ENCODE measurements at regions not wholly inside any gene's neighbourhood (a gene's known extent, or its start where the extent isn't known, plus 50 kb on each side); places are given as distances from the start of the nearest gene placed in this dataset.

DNA sequence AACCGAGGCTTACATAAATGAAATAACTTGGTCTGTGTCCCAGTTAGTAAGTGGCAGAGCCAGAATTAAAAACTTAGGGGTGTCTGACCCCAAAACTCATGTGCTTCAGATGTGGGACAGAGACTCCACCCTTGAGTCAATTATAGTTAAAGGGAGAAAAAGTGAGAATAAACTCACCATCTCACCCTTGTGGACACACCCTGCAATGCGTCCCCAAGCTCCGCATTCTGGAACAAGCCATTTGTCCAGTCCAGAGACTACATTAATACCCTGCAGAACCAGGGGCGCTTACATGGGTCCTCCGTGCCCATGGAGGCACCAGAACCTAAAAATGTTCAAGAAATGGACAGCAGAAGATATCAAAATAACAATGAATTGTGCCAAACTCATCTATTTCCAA, 207.0 kb upstream of the ZNF507 start:
- no peak for DNase-seq (ENCODE audit: extremely low read depth, low read depth)

DNA sequence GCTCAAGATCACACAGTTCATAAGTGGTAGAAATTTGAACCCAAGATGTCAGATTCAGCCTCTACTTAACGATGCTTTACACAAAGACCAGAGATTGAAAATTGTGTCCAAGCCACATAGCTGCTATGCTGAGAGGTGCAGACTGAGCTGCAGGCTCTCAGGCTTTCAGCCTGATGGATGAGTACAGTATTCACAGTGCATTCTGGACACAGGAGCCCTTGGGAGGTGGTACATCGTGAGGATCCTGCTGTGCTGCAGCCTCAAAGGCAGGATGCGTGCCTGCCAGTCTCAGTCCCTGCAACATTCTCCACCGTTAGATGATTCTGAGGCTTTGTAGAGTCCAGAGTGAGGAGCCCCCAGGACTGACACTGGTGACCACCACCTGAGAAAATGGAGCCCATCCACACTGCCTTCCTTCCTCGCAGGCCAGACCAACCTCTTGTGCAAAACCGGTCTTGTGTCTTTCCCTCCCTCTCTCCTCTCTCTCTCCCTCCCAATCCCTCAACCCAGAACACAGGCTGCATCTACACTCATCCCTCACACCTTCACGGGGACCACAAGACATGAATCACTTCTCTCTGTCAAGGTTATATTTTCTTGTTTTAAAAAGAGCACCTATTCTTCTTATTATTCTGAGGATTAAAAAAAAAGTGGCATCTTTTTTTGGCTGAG, 203.4 kb upstream of the ZNF507 start:
- no peak for DNase-seq (ENCODE audit: extremely low read depth, low read depth)

DNA sequence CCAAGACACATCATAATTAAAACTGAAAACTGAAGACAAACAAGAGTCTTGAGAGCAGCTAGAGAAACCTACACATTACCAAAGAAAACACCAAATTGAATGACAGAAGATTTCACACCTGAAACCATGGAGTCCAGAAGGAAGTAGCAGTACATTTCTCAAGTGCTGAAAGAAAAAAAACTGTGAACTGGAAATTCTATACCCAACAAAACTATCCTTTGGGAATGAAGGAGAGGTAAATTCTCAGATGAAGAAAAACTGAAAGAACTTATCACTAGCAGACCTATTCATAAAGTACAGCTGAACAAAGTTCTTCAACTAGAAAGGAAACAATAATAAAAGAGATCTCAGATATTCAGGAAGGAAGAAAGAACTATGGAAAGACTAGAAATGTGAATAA, 198.7 kb upstream of the ZNF507 start:
- no peak for DNase-seq (ENCODE audit: extremely low read depth, low read depth)

DNA sequence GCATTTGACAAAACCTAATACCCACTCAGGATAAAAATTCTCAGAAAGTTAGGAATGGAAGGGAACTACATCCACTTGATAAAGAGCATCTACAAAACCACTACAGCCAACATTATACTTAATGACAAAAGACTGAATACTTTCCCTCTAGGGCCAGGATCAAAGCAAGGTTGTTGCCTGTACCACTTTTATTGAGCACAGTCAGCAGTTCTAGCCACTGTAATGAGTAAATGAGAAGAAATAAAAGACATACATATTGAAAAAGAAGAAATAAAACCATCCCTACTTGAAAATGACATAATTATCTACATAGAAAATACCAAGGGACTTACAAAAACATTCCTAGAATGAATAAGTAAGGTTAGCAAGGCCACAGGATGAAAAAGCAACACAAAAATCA, 194.8 kb upstream of the ZNF507 start:
- no peak for DNase-seq (ENCODE audit: extremely low read depth, low read depth)

DNA sequence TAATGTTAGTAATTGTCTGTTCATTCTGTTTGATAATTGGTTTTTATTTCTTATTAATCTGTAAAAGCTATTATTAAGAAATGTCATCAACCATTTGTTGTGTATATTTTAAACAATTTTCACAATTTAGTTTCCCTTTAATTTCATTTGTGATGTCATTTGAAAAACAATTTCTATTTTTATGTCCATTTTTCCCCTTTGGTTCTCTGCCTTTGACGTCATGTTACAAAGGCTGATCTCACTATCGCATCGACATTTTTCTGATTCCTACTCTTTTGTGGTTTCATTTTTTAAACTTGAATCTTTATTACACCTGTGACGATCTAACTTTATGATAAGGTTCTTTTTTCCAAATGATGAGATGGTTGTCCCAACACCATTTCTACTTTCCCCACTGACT, 191.0 kb upstream of the ZNF507 start:
- DNase-seq (ENCODE audit: extremely low read depth, low read depth) = no peak

DNA sequence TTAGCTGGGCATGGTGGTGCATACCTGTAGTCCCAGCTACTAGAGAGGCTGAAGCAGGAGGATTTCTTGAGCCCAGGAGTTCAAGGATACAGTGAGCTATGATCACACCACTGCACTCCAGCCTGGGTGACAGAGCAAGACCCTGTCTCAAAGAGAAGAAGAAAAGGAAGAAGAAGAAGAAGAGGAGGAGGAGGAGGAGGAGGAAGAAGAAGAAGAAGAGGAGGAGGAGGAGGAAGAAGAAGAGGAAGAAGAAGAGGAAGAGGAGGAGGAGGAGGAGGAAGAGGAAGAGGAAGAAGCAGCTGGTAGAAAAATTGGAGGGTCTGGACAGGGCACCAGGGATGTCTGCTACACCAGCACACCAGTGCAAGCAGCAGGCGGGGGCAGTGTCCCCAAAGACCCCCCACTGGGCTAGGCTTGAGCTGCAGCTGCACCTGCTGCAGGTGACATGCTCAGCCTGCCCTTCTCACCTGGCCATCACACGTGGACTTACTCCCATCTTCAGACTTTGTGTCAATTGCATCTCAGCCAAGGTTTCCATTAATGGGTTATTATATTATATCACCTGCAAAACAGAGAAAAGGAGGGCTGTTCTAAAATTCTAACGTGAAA, 180.9 kb upstream of the ZNF507 start:
- no peak for DNase-seq (ENCODE audit: extremely low read depth, low read depth)

DNA sequence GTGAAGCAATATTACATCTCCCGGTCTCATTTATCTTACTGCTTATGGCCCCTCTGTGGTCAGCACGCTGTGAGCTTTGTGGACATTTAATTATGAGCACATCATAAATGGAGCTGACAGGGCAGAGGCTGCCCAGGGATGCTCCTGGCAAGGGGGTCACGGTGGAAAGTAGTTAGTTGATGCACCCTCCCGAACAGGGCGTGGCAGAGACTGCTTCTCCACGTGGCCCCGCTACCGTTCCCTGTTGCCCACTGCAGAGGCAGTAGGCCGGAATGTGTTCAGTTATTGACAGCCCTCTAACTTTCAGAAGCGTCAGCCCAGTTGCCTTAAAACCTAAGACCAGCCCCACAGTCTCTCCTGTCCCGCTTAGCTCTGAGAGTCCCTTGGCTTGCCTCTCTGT, 180.3 kb upstream of the ZNF507 start:
- no peak for DNase-seq (ENCODE audit: extremely low read depth, low read depth)

DNA sequence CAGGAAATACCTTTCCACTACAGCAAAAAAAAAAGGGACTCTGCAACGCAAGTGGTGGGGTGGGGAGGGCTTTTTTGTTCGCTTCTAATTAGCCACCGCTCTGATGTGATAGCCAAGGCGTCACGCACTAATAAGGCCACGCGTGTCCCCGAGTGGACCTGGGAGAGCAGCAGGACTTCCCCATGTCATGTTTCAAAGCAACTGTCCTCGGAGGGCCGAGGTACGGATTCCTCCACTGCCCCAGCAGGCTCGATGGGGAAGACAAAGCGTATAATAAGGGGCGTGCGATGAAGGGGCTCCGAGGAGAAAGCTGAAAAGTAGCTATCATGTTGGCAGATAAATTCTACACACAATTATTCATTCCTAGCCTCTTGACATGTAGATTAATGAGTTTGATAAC, 179.7 kb upstream of the ZNF507 start:
- DNase-seq (ENCODE audit: extremely low read depth, low read depth) = no peak

DNA sequence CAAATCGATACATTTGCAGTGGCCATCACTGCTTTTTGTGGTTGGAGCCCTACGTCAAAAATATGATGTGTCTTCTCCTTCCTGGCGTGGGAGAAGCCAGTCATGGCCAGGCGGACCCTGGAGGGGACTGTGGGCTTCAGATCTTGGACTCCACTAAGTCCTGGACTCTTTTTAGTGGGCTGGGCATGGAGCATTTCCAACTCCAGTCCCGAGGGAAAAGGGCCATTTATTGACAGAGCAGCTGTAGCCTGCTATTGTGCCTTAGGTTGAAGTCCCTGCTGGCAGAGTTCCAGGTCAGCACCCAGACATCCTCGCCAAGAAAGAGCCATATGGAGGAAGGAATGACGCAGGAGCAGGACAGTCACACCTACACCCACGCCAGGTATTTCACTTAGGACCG, 179.2 kb upstream of the ZNF507 start:
- DNase-seq (ENCODE audit: extremely low read depth, low read depth) = no peak

DNA sequence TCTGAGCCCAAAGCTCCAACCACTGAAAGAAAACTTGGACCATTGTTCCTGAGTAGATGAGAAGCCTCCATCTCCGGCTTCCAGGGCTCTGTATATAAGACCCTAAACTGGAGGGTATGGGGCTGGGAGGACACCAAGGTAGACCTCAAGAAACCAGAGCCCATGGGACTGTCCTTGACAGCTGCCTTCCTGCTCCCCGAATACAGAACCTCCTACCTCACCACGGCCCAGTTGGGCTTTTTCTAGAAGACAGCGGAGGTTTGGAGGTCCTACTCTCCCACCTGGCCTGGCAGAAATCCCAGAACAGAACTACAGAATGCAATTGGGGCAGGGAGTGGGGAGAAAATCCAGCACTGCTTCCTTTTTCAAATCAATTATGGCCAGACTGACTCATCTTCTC, 177.3 kb upstream of the ZNF507 start:
- no peak for DNase-seq (ENCODE audit: extremely low read depth, low read depth)

DNA sequence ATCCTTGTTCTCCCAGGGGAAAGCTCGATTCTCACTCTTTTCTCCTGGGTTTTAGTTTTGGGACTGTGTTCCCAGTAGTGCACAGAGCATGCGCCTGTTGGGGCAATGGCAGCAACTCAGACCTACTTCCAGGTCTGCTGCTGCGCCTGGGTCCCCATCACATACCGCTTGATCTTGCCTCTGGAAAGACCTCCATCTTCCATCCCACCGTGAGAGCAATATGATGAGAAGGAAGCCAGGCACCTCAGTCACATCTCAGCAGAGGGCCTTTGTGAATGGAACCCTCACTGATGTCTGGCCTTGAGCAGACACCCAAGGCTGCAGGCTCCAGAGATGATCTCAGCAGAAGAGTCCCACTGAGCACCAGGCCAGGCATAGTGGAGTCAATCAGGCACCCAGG, 176.8 kb upstream of the ZNF507 start:
- DNase-seq (ENCODE audit: extremely low read depth, low read depth) = no peak

DNA sequence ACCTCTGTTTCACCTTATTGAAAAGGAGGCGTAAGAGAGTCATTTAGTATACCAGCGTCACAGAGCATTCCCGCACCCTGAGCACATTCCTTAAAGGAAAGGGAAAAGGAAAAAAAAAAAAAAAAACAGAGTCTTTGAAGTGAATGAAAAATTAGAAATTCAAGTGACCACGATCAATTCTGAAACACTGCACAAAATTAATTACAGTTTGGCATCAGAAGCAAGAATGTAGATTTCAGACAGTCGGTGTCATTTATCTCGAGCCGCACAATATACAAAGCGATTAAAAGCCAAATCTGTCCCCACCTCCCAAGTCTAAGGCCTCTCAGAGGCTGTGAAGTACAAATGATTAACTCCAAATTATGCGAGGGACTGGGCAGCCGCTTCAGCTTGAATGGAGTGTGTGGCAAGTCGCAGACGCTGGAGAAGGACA, 173.7 kb upstream of the ZNF507 start:
- DNase-seq (ENCODE audit: extremely low read depth, low read depth) = no peak

DNA sequence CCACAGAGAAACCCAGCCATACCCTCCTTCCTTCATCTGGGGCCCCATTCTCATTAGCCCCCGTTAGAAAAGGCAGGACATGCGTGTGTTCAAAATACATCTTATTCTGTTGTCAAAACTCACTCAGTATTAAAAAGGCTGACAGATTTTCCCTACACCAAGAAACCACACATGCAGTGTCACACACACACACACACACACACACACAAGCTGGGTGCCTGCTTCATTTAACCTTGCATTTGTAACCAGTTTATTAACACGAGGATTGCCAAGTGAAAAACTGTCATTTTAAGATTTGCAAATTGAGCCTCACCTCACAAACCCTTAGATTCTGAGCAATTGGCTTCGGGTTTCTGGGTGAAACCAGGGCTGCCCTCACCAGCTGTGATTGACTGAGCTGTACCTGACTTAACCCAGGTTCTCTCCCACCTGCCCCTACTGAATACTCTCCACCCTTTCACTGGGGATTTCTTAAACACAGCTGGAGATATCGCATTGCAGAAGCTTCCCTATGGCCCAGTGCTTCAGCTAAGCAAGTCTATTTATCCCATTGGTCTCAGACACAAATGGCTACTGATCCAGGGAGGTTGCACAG, 172.7 kb upstream of the ZNF507 start:
- no peak for DNase-seq (ENCODE audit: extremely low read depth, low read depth)

DNA sequence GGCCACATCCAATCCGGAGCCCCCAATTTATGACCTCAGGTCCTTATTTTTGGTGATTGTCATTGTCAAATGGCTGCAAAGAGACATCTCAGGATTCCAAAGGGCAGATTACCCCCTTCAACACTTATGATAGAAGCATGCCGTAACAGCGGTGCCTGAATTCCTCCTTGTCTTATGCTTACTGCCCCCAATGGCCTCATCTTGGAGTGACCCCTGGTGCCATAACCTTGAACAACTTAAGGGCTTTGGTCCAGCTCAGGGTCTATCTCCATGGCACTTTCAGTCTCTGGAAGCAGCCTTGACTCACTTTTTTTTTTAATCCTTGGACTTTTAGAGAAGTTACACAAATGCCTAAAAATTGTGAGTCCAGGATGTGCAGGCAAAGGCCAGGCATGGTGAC, 171.6 kb upstream of the ZNF507 start:
- DNase-seq (ENCODE audit: extremely low read depth, low read depth) = no peak

DNA sequence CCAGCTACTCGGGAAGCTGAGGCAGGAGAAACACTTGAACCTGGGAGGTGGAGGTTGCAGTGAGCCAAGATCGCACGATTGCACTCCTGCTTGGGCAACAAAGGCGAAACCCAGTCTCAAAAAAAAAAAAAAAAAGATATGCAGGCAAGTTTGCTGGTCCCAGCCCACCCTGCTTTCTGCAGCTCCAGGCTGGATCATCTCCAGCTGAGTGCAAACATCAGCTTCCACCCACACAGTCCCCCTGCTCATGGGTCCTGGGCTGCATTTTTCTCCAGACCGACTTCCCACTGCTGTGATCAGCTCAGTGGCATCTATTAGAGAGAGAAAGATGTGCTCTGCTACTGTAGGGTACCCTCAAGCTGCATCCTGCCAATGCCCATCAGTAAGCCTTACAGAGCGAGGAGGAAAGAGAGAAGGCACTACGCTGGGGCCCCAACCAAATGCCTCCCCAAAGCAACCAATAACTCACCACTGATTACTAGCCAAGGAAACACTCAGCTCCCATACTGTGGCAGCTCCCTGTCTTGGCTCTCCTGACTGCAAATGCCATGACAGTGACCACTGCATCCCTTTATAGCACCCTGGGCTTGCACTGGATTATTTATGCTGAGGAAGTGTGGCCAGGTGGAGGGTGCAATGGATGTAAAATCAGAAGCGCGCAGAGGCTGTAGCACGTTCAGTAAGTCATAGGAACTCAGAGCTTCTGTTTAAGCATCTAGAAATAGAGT, 170.9 kb upstream of the ZNF507 start:
- DNase-seq (ENCODE audit: extremely low read depth, low read depth) = no peak

DNA sequence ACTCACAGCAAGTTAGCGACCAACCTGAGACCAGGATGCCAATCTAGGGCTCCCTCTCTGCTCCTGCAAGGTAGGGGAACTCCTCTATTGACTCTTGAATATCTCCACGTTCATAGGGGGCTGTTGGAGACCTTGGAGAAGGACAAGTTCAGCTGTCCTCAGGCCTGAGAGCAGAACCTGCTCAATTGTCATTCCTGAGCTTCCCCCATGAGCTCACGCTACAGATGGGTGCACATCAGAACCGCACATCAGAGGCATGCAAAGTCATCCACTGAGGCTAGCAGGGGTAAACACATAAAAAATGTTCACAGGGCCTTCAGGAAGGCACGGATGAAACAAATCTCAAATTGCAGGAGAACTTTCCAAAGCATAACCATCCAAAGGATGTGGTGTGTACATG, 168.8 kb upstream of the ZNF507 start:
- DNase-seq (ENCODE audit: extremely low read depth, low read depth) = no peak

DNA sequence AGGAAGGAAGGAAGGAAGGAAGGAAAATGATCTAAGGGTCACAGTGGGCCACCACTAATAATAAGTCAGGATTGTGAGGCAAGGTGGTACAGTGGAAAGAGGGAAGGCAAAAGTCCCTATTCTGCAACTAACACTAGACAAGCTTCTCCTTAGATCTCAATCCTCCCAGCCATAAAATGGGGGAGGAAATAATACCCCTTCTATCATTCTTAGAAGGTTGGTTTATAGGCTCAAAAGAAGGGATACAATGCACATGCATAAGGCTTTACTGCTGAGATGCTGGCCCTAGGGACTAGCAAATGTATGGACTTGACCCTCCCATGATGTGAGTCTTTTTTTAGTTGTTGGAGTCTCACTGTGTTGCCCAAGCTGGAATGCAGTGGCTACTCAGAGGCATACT, 167.7 kb upstream of the ZNF507 start:
- DNase-seq (ENCODE audit: extremely low read depth, low read depth) = no peak

DNA sequence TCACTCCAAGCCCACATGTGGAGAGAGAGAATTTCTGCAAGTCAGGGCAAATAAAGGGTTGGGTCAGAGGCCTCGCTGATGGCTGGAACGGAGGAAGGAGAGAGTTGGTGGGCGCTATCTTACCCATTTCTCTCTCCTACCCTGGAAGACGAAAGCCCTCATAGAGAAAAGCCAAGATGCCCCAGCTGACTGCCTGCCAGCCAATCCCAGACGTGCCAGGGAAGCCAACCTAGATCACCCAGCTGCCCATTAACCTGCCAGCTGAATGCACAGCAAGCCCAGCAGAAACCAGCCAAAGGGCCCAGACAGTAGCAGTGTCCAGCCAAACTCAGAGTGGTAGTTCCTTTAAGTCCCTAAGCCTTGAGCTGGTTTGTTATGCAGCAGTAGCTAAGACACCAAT, 167.0 kb upstream of the ZNF507 start:
- no peak for DNase-seq (ENCODE audit: extremely low read depth, low read depth)

DNA sequence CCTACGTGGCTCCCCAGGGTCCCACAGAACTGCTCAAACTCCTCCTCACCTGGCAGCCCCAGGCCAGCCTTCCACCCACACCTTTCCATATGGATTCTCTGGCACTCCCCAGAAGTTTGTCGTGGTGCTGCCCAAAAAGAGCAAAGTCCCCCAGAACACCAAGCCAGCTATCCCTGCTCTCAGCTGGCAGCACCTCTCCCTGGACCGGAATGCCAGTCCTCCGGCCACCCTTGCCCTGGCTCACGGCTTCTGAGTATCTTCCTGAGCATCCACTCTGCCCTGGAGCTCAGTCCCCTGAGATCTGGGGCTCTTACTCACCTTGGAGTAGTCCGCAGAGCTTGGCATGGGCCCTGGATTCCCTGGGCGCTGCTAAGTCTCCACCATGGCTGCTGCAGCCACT, 166.5 kb upstream of the ZNF507 start:
- DNase-seq (ENCODE audit: extremely low read depth, low read depth) = no peak

DNA sequence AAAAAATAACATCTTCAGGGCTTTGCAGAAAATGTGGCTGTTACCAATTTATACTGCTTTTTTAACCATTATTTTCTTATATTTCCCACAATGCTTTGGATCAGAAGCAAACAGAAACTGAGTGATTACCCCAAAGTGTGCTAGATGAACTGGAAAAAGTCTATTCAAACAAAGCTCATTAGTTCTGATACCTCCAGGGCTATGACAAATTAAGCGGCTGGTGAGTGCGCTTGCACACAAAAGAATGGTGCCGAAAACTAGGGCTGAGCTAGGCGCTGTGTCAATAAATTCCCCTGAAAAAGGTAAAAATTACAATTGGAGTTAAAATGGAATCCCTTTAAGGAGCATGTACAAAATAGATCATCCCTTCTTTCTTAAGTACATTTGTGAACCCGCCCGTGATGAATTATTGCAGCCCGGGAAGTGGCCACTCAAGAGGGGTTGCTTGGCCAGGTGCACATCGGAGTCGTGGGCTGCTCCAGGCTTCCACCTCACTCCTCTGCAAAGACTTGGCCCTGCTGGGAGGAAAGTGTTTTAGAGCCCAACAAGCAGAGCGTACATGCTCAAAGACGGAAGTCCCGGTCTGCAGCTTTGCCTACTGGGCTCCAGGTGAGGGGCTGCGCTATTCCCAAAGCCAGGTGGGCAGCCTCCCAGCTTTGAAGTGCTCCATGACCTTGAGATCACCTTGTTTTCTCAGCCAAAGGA, 164.0 kb upstream of the ZNF507 start:
- DNase-seq (ENCODE audit: extremely low read depth, low read depth) = no peak
